ENCODE measurements at regions not wholly inside any gene's neighbourhood (a gene's known extent, or its start where the extent isn't known, plus 50 kb on each side); places are given as distances from the start of the nearest gene placed in this dataset.
A peak's percentile ranks its signal among the peaks of the same experiment; 100 is the strongest.

DNA sequence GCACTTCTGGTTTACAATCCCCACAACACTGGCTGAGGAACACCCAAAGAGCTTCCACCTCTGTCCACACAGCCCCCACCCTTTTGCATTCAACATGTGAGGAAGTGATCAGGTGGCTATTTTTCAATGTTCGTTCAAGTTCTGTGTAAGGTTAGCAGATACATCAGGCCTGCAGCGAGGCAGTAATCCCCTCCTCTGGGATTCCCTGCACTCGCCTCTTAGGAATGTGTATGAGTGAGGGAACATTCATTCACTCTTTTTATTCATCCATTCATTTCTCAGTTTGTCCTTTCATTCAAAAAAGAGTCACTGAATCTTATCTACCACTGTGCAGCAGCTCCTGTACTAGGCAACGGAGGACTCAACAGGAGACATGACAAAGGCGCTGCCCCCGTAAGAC lies 236.4 kb upstream of the PRDM1 start:
- peak; percentile 44 for DNase-seq (ENCODE audit: low spot score)

DNA sequence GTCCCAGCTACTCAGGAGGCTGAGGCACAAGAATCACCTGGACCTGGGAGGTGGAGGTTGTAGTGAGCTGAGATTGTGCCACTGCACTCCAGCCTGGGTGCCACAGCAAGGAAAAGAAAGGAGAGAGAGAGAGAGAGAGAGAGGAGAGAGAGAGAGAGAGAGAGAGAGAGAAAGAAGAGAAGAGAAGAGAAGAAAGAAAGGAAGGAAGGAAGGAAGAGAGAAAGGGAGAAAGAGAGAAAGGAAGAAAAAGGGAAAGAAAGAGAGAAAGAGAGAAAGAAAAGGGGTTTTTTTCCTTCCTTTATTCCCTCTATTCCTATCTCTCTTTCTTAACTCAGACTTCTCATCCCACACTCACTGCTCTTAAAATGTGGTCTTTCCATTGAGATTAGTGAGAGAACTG lies 238.7 kb upstream of the PRDM1 start:
- DNase-seq (ENCODE audit: low spot score): no peak

- no peak for DNase-seq (ENCODE audit: low spot score)
Measured at GRCh38 chr6:105844275-105844883, 241.8 kb upstream of the PRDM1 start.

GRCh38 chr6:105839266-105839665 lies 246.9 kb upstream of the PRDM1 start:
- DNase-seq (ENCODE audit: low spot score): peak; percentile 36

DNA sequence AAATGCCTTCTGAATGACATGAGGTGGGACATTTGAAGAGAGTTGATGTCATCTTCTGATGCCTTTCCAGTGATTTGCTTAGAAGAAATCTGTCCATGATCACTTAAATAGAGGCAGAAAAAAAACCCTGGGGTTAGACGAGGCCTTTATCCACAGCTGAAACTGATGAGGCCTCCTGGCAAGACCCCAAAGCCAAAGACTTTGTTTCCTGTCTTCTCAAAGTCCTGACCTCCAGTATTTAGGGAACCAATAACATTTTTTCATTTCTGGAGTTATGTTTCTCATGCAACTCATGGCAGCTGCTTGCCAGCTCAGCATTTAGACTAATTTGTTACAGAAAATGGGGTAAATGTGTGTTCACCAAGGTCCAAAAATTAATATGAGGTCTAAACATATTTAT lies 248.0 kb upstream of the PRDM1 start:
- DNase-seq (ENCODE audit: low spot score): peak; percentile 65

- no peak for DNase-seq (ENCODE audit: low spot score)
Measured at GRCh38 chr6:105836889-105837288, 249.2 kb upstream of the PRDM1 start.

GRCh38 chr6:105836379-105836778 lies 249.8 kb upstream of the PRDM1 start:
- no peak for DNase-seq (ENCODE audit: low spot score)

- no peak for DNase-seq (ENCODE audit: low spot score)
Measured at GRCh38 chr6:105835373-105835772, 250.8 kb upstream of the PRDM1 start.

DNA sequence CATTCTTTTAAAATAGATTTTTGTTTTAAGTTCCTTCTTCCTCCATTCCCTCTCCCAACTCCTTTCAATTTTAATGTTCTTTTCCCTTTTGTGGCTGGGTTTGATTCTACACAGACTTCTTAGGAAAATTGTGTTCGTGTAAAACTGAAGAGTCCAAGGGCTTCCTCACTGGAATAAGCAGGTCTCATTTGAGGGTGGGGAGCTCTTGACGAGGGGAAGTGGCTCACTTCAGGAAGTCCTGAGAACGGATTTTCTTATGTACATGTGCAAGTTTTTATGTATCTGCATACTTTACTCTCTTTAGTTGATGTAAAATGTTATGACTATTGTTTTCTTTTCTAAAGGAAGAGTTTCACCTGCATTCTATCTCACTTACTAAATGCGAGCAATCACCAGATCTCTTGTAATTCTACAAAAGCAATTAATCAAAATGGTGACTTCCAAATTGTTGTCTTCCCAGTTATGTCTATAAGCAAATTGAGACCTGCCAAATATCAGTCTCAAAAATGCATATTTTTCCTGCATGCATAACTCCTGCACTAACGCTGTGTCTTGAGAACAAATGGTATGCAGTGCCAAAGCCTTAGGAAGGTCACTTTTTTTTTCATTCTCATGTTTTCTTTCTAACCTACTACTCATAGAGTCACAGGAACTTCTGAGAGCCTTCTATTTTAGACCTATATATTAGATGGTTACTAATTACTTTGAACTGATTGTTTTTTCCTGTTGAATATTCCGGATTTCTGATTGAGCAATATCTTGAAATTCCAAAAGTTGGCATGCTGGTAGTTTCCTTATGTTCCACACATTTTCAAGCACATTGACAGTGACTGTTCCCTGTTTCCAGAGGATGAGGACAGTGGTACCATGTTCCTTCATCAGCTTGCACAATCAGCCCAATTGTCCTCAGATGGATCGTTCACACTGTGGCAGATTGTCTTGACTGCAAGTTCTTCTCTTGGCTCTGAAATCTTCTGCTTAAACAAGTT lies 251.9 kb upstream of the PRDM1 start:
- DNase-seq (ENCODE audit: low spot score): no peak

DNA sequence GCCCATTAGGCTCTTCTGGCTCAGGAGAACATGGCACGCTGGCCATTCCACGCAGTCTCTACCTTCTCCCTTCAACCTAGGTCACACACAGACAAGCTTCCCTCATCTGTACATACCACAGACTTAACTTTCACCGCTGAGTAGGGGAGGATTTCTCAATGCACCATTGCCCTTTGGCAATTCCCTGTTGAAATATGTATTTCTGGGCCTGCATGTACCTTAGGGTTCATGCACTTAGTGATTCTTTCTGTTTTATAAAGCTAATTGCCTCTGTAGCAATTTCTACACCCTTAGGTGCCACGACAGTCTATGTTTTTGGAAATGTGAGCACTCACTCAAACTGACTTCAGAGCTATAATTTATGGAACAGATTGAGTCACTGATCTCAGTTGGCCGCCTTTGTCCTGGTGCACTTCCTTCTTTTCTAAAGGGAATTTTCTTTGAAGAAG lies 253.8 kb upstream of the PRDM1 start:
- DNase-seq (ENCODE audit: low spot score): no peak

DNA sequence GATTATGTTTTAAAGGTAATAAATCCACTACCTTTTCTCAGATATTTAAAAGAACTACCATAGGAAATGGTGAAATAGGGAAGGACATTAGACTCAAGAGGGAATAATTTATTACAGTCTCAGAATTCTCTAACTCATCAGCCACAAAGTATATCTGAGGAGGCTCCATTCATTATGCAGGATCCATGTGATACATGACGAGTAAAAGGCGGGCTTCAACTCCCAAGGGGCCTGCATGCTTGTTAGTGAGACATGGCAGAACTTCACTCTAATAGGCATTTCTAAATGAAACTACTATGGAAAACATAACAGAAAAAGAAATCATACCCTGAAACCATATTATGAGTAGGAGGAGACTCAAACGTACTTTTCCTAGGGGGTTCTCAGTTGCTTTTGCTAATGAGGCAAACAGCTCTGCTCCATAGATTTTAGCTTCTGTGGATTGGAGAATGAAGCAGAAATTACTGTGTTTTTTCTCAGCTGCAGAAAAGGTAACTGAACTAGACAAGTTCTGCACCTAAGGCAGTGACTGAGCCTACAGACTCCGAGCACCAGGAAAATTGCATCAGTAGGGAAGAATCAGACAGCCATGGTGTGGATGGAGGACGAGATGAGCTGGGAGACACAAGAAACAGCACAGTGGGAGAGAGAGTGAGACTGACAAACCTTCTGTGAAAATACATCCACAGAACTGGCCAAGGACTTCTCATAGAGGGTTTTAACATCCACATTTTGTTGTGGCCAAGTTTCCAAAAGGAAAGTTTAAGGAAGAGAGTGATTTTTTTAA lies 254.6 kb upstream of the PRDM1 start:
- no peak for DNase-seq (ENCODE audit: low spot score)

GRCh38 chr6:105825210-105825609 lies 260.9 kb upstream of the PRDM1 start:
- no peak for DNase-seq (ENCODE audit: low spot score)

DNA sequence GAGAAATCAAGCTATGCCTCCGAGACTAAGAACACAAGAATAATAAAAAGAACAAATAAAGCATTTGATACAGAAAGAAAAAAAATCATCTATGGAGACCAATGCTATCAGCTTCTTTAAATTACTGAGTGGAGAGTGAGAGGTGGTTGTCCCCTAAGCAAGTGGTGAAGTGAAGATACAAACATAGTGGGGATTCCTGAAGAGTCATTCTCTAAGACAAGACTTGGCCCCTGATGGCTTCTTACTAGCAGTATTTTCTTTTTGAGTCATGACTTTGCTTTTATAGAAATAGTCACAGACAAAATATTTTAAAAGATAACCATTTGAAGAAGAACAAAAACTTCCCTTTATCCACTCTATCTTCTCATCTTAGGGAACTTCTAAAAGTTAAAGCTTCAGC lies 261.4 kb upstream of the PRDM1 start:
- DNase-seq (ENCODE audit: low spot score): peak; percentile 27

DNA sequence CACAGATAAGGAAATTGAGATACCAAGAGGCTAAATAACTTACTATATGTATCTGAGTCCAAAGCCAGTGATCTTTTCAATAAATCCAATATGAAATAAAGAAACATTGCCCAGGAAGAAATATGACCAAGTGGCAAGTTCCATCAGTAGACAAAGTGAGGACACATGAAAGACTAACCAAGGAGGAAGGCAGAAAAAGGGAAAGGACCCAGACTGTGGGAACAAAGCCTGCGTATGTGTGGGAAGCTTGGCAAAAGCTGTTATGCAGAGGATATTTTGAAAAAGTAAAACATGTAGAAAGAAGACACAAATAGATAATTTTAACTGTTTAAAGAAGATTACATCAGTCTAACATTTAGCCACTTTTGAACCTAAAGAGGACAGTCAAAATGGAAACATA lies 264.4 kb upstream of the PRDM1 start:
- DNase-seq (ENCODE audit: low spot score): no peak

DNA sequence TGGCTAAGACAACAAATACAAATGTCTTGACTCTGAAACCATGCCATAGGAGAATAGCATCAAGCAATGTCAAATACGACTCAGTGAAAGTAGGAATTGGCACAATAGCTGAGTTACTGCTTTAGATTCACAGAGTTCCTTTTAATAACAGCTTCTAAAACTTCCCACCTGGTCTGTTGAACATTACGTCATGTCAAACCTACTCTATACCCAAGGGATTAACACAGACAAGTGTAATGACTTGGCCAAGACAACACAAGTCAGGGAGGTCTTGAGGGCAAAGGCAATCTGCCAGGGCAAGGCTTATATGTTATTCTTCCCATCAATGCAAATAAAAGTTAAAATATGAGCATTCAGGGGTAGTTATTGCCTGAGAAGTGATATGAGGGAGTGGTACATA lies 265.1 kb upstream of the PRDM1 start:
- no peak for DNase-seq (ENCODE audit: low spot score)

DNA sequence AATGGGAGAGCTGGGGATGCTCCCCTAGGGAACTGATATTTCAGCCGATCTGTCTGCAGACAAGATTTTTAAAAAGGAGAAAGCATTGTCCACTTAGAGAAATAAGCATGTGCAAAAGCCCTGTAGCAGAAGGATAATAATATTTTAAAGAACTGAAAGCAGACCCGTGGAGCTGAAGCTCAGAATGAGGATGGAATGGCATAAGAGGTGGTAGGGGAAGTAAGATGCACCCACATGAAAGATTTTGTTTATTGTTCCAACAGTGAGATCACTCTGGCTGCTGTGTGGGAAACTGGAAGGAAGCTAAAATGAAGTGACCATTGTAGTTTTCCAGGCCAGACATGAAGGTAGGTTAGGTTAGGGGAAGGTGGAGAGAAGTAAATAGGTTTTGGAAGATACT lies 266.4 kb upstream of the PRDM1 start:
- DNase-seq (ENCODE audit: low spot score): no peak

DNA sequence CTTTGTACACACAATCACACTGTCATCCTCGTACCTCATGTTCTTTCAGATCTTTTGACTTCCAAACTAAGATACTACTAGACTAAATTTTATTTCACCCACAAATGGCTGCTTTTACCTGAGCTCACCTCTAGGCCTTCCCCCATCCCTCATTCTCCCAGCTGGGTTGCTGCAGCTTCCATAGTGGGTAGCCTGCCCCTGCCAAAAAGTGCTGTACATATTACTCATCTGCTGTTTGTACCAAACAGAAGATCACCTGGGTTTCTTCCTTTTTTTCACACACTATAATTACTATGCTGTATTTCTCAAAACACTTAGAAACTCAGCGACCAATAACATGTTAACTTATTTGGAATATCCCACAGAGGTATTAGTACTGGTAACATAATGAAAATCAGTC lies 267.6 kb upstream of the PRDM1 start:
- DNase-seq (ENCODE audit: low spot score): no peak

DNA sequence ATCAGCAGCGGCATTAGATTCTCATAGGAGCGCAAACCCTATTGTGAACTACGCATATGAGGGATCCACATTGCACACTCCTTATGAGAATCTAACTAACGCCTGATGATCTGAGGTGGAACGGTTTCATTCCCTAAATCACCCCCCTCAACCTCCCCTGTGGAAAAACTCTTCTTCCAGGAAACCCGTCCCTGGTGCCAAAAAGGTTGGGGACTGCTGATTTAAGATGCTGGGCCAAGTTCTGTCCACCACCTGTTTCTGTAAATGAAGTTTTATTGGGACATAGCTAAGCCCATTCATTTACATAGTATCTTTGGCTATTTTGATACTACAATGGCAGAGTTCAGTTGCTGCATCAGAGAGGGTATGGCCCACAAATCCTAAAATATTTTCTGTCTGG lies 268.2 kb upstream of the PRDM1 start:
- no peak for DNase-seq (ENCODE audit: low spot score)

DNA sequence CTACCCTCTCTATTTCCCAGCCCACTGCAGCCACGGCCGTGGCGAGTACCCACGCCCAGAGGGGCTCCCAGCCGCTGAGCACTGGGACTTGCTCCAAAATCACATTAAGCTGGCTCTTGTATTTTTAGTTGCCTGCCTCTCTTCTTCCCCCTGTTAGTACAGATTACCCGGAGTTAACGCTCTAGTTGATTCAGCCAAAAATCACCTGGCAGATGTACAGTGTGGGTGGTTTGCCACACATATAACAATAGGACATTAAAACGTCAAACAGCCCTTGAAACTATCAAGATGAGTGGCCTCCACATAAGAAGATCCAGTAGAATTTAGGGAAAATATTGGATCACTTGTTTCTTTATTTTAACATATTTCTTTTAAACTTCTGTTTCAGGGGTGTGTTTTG lies 268.8 kb upstream of the PRDM1 start:
- no peak for DNase-seq (ENCODE audit: low spot score)

- DNase-seq (ENCODE audit: low spot score): no peak
Measured at GRCh38 chr6:105816847-105817246, 269.3 kb upstream of the PRDM1 start.

GRCh38 chr6:105815661-105816555 lies 270.2 kb upstream of the PRDM1 start:
- no peak for DNase-seq (ENCODE audit: low spot score)
